ENCODE measurements at regions not wholly inside any gene's neighbourhood (a gene's known extent, or its start where the extent isn't known, plus 50 kb on each side); places are given as distances from the start of the nearest gene placed in this dataset.
A peak's percentile ranks its signal among the peaks of the same experiment; 100 is the strongest.

DNA sequence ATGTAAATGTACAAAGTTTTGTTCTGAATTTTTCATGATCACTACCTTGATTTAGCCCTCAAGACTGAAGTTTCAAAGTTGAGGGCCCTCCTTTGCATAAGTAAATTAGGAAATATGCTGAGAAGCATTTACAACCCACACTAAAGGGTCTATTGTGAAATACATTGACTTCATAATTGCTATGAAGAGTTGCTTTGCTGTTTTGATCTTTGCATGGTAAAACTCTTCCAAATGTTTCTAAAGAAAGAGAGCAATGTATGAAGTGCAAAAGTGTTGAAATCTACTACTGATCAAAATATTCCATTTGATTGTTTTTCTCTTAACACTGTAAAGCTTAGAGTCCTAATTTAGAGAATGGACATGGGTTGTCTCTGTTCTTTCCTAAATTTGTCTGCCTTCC is 77.2 kb downstream of the C7orf25 start:
- Histone ChIP-seq H3K9me3 (ENCODE audit: severe bottlenecking) (no peaks in the 10 kb centered on the region), H3K36me3 (ENCODE audit: low read depth) (no peaks in the 10 kb centered on the region), H3K27ac (ENCODE audit: poor library complexity, severe bottlenecking) (no peak overlapping the region), H3K4me1 (ENCODE audit: insufficient read depth, poor library complexity, severe bottlenecking) (no peaks in the 10 kb centered on the region), H3K27me3 (ENCODE audit: insufficient read depth, poor library complexity, severe bottlenecking) (no peaks in the 10 kb centered on the region), H3K4me3 (ENCODE audit: severe bottlenecking) (no peak overlapping the region)
- no peak for ATAC-seq (ENCODE audit: low read depth)
- TF ChIP-seq, protein P1, sequence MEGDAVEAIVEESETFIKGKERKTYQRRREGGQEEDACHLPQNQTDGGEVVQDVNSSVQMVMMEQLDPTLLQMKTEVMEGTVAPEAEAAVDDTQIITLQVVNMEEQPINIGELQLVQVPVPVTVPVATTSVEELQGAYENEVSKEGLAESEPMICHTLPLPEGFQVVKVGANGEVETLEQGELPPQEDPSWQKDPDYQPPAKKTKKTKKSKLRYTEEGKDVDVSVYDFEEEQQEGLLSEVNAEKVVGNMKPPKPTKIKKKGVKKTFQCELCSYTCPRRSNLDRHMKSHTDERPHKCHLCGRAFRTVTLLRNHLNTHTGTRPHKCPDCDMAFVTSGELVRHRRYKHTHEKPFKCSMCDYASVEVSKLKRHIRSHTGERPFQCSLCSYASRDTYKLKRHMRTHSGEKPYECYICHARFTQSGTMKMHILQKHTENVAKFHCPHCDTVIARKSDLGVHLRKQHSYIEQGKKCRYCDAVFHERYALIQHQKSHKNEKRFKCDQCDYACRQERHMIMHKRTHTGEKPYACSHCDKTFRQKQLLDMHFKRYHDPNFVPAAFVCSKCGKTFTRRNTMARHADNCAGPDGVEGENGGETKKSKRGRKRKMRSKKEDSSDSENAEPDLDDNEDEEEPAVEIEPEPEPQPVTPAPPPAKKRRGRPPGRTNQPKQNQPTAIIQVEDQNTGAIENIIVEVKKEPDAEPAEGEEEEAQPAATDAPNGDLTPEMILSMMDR (IDR thresholded peaks at IDR 0.05; ENCODE audit: poor library complexity, severe bottlenecking), result no peak
- no peak for DNase-seq (ENCODE audit: low spot score)

DNA sequence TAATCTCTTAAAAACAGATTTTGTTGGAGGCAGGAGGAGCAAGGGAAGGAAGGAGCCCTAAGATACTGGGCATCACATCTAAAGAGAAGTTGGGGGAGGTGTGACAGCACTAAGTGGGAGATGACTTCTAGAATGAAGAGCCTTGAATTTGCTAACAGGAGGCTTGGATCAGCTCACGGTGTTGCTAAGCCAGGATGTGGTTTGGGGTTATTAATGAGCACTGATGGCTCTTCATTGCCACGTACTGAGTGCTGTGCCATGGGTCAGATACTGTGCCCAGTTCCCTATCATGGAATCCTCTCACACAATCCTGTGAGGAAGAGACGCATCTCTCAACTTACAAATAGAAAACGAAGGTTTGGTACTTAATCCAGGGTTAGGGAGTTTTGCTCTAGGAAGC is 78.5 kb downstream of the C7orf25 start:
- DNase-seq (ENCODE audit: low spot score) (no peak), ATAC-seq (ENCODE audit: low read depth) (no peak)
- Histone ChIP-seq H3K36me3 (ENCODE audit: low read depth) (no peaks in the 10 kb centered on the region), H3K27ac (ENCODE audit: poor library complexity, severe bottlenecking) (no peak overlapping the region), H3K9me3 (ENCODE audit: severe bottlenecking) (no peaks in the 10 kb centered on the region), H3K27me3 (ENCODE audit: insufficient read depth, poor library complexity, severe bottlenecking) (no peaks in the 10 kb centered on the region), H3K4me1 (ENCODE audit: insufficient read depth, poor library complexity, severe bottlenecking) (no peaks in the 10 kb centered on the region), H3K4me3 (ENCODE audit: severe bottlenecking) (no peak overlapping the region)
- TF ChIP-seq, protein P1 (IDR thresholded peaks at IDR 0.05; ENCODE audit: poor library complexity, severe bottlenecking), result no peak

DNA sequence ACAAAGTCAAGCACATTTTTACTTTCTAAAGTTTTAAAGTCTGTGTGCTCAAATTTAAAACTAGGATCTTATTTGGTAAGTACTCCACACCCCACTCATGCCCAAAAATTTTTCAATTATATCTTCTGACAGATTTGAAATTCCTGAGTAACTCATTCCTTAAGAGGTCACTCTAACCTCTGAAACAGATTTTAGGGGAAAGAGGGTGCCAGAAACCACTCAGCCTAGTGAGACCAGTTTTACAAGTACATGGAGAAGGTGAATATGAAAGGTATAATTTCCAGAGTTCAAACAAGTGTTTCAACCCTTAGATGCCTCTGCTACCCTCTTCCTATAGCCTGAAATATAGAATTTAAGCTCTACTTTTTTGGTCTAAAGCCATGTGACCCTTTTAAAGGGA is 79.2 kb downstream of the C7orf25 start:
- TF ChIP-seq, protein P1 (IDR thresholded peaks at IDR 0.05; ENCODE audit: poor library complexity, severe bottlenecking), result no peak
- H3K9me3 ChIP-seq (ENCODE audit: severe bottlenecking), result no peaks in the 10 kb centered on the region
- no peak overlapping the region for H3K27ac ChIP-seq (ENCODE audit: poor library complexity, severe bottlenecking)
- H3K27me3 ChIP-seq (ENCODE audit: insufficient read depth, poor library complexity, severe bottlenecking), result no peaks in the 10 kb centered on the region
- H3K4me1 ChIP-seq (ENCODE audit: insufficient read depth, poor library complexity, severe bottlenecking), result no peaks in the 10 kb centered on the region
- no peak for DNase-seq (ENCODE audit: low spot score)
- no peaks in the 10 kb centered on the region for H3K36me3 ChIP-seq (ENCODE audit: low read depth)
- no peak for ATAC-seq (ENCODE audit: low read depth)
- H3K4me3 ChIP-seq (ENCODE audit: severe bottlenecking), result no peak overlapping the region

DNA sequence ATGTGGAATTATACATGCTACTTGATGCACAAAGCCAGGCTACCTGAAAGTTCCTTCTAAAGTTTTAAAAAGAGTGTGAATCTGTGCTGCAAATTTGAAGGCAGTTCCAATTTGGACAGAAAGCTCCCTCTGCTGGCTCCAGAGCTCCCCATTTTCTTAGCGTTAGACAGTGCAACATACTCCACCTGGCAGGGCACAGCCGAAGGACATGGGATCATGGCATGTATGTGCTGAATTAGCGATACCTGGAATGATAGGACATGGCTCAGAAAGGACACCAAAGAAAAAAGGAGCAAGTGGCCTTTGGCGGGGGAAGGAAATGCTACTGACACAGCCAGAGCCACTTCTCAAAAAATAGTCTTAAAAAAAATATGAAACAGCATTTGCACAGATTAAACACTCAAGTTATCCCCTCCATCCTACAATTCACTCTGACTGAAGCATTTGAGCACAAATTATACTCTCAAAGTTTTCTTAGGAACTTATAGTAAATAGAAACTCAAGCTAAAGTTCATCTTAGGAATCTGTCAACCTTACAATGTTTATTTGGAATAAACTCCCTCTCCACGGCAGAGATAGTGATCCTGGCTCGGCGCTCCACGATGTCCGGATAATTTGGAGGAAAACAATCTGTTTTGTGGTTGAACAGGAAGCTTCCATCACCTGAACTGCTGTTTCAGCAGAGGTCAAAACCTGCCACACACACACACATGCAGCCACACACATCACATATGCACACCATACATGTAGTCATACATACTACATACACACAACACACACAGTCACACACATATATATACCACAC is 80.0 kb downstream of the C7orf25 start:
- H3K4me3 ChIP-seq (ENCODE audit: severe bottlenecking), result no peak overlapping the region
- no peaks in the 10 kb centered on the region for H3K9me3 ChIP-seq (ENCODE audit: severe bottlenecking)
- H3K4me1 ChIP-seq (ENCODE audit: insufficient read depth, poor library complexity, severe bottlenecking), result no peaks in the 10 kb centered on the region
- DNase-seq (ENCODE audit: low spot score) (no peak), ATAC-seq (ENCODE audit: low read depth) (peak; percentile 82)
- H3K27ac ChIP-seq (ENCODE audit: poor library complexity, severe bottlenecking), result no peak overlapping the region
- no peaks in the 10 kb centered on the region for H3K27me3 ChIP-seq (ENCODE audit: insufficient read depth, poor library complexity, severe bottlenecking)
- TF ChIP-seq, protein P1 (IDR thresholded peaks at IDR 0.05; ENCODE audit: poor library complexity, severe bottlenecking), result peak; percentile 83
- no peaks in the 10 kb centered on the region for H3K36me3 ChIP-seq (ENCODE audit: low read depth)

DNA sequence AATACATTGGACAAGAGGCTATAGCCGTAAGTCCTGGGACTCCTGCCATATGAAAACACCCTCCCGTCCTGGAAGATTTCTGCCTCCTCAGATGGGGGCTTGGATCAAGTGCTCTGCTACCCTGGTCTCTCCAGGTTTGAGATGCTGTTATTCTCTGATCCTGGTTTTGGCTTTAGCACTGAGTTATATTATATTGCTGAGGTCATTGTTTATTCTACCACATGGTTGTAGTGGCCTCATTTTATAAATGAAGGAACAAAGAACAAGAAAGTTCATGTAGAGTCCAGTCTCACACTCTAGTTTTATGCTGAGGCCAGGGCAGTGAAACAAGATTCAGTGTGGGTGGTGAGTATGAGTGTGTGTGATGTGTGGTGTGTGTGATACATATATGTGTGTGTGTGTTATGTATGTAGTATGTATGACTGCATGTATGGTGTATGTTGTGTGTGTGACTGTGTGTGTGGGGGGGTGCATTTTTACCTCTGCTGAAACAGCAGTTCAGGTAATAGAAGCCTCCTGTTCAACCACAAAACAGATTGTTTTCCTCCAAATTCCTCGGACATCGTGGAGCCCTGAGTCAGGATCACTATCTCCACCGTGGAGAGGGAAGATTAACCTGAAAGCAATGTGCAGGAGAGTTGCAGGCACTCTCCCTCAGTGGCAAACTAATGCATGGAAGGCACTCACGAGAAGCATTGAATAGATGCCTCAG is 80.7 kb downstream of the C7orf25 start:
- TF ChIP-seq, protein P1 (IDR thresholded peaks at IDR 0.05; ENCODE audit: poor library complexity, severe bottlenecking), result no peak
- H3K27ac ChIP-seq (ENCODE audit: poor library complexity, severe bottlenecking), result no peak overlapping the region
- H3K36me3 ChIP-seq (ENCODE audit: low read depth), result no peaks in the 10 kb centered on the region
- no peak overlapping the region for H3K4me3 ChIP-seq (ENCODE audit: severe bottlenecking)
- DNase-seq (ENCODE audit: low spot score) (no peak), ATAC-seq (ENCODE audit: low read depth) (no peak)
- H3K27me3 ChIP-seq (ENCODE audit: insufficient read depth, poor library complexity, severe bottlenecking), result no peaks in the 10 kb centered on the region
- H3K9me3 ChIP-seq (ENCODE audit: severe bottlenecking), result no peaks in the 10 kb centered on the region
- no peaks in the 10 kb centered on the region for H3K4me1 ChIP-seq (ENCODE audit: insufficient read depth, poor library complexity, severe bottlenecking)

Measured in RWPE2 (cell line).